CD4-positive, alpha-beta T cell treated with Interleukin-4 for 4 hours (primary cell): ENCODE measurements at regions not wholly inside any gene's neighbourhood (a gene's known extent, or its start where the extent isn't known, plus 50 kb on each side); places are given as distances from the start of the nearest gene placed in this dataset.
"Not testable (repeated sequence)": the region's sequence is repeated elsewhere in the genome, so short reads cannot be mapped to it uniquely, and the experiment has no call there.

Experiments
- DNase-seq: peaks from one replicate; pipeline ENCODE4 v3.0.0-alpha.2; 2020

GRCh38 chr1:234916840-234917239 lies 211.8 kb downstream of the TOMM20 start:
- no peak for DNase-seq

GRCh38 chr1:234915924-234916675 lies 212.5 kb downstream of the TOMM20 start:
- no peak for DNase-seq

GRCh38 chr1:234914606-234915290 lies 213.9 kb downstream of the TOMM20 start:
- DNase-seq = no peak

- DNase-seq = no peak
Observed at GRCh38 chr1:234913771-234914170, 214.9 kb downstream of the TOMM20 start.

GRCh38 chr1:234913278-234913649 lies 215.4 kb downstream of the TOMM20 start:
- no peak for DNase-seq

GRCh38 chr1:234912548-234913277 lies 215.9 kb downstream of the TOMM20 start:
- no peak for DNase-seq

- DNase-seq = peak; percentile 64
Observed at GRCh38 chr1:234911787-234912186, 216.8 kb downstream of the TOMM20 start.

GRCh38 chr1:234911136-234911535 lies 217.5 kb downstream of the TOMM20 start:
- DNase-seq = not testable (repeated sequence)

GRCh38 chr1:234909851-234910250 lies 218.8 kb downstream of the TOMM20 start:
- DNase-seq = no peak

GRCh38 chr1:234909307-234909810 lies 219.3 kb downstream of the TOMM20 start:
- DNase-seq = no peak

- DNase-seq = no peak
Observed at GRCh38 chr1:234908571-234908970, 220.1 kb downstream of the TOMM20 start.

GRCh38 chr1:234907940-234908405 lies 220.7 kb downstream of the TOMM20 start:
- no peak for DNase-seq

- DNase-seq = no peak
Observed at GRCh38 chr1:234907208-234907939, 221.3 kb downstream of the TOMM20 start.

- no peak for DNase-seq
Observed at GRCh38 chr1:234906654-234907053, 222.0 kb downstream of the TOMM20 start.

- DNase-seq = no peak
Observed at GRCh38 chr1:234902774-234903547, 225.7 kb downstream of the TOMM20 start.

- no peak for DNase-seq
Observed at GRCh38 chr1:234901491-234902049, 227.1 kb downstream of the TOMM20 start.

GRCh38 chr1:234900595-234900994 lies 228.0 kb downstream of the TOMM20 start:
- no peak for DNase-seq

GRCh38 chr1:234899730-234900072 lies 228.9 kb downstream of the TOMM20 start:
- DNase-seq = no peak

GRCh38 chr1:234899041-234899729 lies 229.5 kb downstream of the TOMM20 start:
- DNase-seq = no peak

- no peak for DNase-seq
Observed at GRCh38 chr1:234898455-234899033, 230.1 kb downstream of the TOMM20 start.
